ENCODE measurements at regions not wholly inside any gene's neighbourhood (a gene's known extent, or its start where the extent isn't known, plus 50 kb on each side); places are given as distances from the start of the nearest gene placed in this dataset.

GRCh38 chr10:30188556-30189237, 129.3 kb upstream of the JCAD start:
- TF ChIP-seq PATZ1 (CRISPR knock-in tag; IDR thresholded peaks at IDR 0.05; ENCODE audit: borderline replicate concordance): no peak
- no peak for TF ChIP-seq ESRRG (CRISPR knock-in tag; IDR thresholded peaks at IDR 0.05)
- TF ChIP-seq OSR1 (CRISPR knock-in tag; IDR thresholded peaks at IDR 0.05): no peak
- no peak for ATAC-seq

DNA sequence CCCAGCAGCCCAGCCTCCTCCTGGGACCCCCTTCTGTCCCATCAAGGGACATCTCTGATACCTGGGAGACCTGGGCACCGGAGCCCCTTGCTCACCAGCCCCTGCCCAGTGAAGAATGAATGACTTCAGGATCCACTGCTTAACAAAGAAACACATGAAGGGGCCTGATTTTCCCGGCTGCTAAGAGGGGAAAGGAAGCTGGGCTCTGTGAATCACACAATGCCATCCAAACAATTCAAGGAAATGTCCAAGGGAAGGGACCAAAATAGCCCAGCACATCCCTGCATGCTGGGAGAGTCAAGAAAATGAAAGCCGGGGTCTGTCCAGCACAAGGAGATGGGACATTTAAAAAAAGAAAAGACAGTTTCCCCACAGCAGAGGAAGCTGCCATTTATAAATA, 128.7 kb upstream of the JCAD start:
- no peak for ATAC-seq
- TF ChIP-seq OSR1 (CRISPR knock-in tag; IDR thresholded peaks at IDR 0.05): no peak

DNA sequence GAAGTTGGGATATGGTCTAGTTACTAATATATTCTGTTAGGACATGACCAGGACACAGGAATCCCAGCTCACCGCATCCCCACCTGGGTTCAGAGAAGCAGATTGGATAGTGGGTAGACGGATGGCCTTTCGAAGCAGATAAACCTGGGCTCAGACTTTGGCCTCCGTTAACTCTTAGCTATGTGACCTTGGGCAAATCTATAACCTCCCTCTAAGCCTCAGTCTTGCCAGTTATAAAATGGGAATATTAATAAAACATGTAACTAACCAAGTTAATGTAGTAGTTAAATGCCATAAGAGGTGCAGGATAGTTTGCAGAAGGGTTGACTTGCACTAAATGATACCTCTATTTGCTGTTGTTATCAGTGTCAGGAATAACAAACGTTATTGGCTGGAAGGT, 127.6 kb upstream of the JCAD start:
- no peak for ATAC-seq
- TF ChIP-seq ZFP3 (CRISPR knock-in tag; IDR thresholded peaks at IDR 0.05) (no peak), OSR1 (CRISPR knock-in tag; IDR thresholded peaks at IDR 0.05) (no peak), PATZ1 (CRISPR knock-in tag; IDR thresholded peaks at IDR 0.05; ENCODE audit: borderline replicate concordance) (no peak), ISL1 (CRISPR knock-in tag; IDR thresholded peaks at IDR 0.05) (no peak), TCF4 (CRISPR knock-in tag; IDR thresholded peaks at IDR 0.05; ENCODE audit: borderline replicate concordance) (no peak), ZNF70 (CRISPR knock-in tag; IDR thresholded peaks at IDR 0.05) (no peak), ARNTL (CRISPR knock-in tag; IDR thresholded peaks at IDR 0.05; ENCODE audit: borderline replicate concordance, low read depth) (no peak)
- TF ChIP-seq, protein P1, sequence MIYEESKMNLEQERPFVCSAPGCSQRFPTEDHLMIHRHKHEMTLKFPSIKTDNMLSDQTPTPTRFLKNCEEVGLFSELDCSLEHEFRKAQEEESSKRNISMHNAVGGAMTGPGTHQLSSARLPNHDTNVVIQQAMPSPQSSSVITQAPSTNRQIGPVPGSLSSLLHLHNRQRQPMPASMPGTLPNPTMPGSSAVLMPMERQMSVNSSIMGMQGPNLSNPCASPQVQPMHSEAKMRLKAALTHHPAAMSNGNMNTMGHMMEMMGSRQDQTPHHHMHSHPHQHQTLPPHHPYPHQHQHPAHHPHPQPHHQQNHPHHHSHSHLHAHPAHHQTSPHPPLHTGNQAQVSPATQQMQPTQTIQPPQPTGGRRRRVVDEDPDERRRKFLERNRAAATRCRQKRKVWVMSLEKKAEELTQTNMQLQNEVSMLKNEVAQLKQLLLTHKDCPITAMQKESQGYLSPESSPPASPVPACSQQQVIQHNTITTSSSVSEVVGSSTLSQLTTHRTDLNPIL (CRISPR knock-in tag; IDR thresholded peaks at IDR 0.05; ENCODE audit: low read depth): no peak
- TF ChIP-seq, protein P2, sequence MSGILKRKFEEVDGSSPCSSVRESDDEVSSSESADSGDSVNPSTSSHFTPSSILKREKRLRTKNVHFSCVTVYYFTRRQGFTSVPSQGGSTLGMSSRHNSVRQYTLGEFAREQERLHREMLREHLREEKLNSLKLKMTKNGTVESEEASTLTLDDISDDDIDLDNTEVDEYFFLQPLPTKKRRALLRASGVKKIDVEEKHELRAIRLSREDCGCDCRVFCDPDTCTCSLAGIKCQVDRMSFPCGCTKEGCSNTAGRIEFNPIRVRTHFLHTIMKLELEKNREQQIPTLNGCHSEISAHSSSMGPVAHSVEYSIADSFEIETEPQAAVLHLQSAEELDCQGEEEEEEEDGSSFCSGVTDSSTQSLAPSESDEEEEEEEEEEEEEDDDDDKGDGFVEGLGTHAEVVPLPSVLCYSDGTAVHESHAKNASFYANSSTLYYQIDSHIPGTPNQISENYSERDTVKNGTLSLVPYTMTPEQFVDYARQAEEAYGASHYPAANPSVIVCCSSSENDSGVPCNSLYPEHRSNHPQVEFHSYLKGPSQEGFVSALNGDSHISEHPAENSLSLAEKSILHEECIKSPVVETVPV (CRISPR knock-in tag; IDR thresholded peaks at IDR 0.05): no peak
- TF ChIP-seq, protein P3, sequence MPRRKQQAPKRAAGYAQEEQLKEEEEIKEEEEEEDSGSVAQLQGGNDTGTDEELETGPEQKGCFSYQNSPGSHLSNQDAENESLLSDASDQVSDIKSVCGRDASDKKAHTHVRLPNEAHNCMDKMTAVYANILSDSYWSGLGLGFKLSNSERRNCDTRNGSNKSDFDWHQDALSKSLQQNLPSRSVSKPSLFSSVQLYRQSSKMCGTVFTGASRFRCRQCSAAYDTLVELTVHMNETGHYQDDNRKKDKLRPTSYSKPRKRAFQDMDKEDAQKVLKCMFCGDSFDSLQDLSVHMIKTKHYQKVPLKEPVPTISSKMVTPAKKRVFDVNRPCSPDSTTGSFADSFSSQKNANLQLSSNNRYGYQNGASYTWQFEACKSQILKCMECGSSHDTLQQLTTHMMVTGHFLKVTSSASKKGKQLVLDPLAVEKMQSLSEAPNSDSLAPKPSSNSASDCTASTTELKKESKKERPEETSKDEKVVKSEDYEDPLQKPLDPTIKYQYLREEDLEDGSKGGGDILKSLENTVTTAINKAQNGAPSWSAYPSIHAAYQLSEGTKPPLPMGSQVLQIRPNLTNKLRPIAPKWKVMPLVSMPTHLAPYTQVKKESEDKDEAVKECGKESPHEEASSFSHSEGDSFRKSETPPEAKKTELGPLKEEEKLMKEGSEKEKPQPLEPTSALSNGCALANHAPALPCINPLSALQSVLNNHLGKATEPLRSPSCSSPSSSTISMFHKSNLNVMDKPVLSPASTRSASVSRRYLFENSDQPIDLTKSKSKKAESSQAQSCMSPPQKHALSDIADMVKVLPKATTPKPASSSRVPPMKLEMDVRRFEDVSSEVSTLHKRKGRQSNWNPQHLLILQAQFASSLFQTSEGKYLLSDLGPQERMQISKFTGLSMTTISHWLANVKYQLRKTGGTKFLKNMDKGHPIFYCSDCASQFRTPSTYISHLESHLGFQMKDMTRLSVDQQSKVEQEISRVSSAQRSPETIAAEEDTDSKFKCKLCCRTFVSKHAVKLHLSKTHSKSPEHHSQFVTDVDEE (CRISPR knock-in tag; IDR thresholded peaks at IDR 0.05): no peak

GRCh38 chr10:30186371-30186875, 127.0 kb upstream of the JCAD start:
- peak; percentile 3; the same call in 2 of the 3 replicates for ATAC-seq
- TF ChIP-seq ZNF8 (CRISPR knock-in tag; IDR thresholded peaks at IDR 0.05): no peak
- no peak for TF ChIP-seq GLIS3 (CRISPR knock-in tag; IDR thresholded peaks at IDR 0.05)
- no peak for TF ChIP-seq ARNTL (CRISPR knock-in tag; IDR thresholded peaks at IDR 0.05; ENCODE audit: borderline replicate concordance, low read depth)
- TF ChIP-seq, protein P3 (CRISPR knock-in tag; IDR thresholded peaks at IDR 0.05): no peak
- TF ChIP-seq, protein P1 (CRISPR knock-in tag; IDR thresholded peaks at IDR 0.05; ENCODE audit: low read depth): no peak
- no peak for TF ChIP-seq BACH2 (CRISPR knock-in tag; IDR thresholded peaks at IDR 0.05; ENCODE audit: borderline replicate concordance)
- no peak for TF ChIP-seq RARB (CRISPR knock-in tag; IDR thresholded peaks at IDR 0.05)
- no peak for TF ChIP-seq ISL1 (CRISPR knock-in tag; IDR thresholded peaks at IDR 0.05)
- no peak for TF ChIP-seq PATZ1 (CRISPR knock-in tag; IDR thresholded peaks at IDR 0.05; ENCODE audit: borderline replicate concordance)
- TF ChIP-seq CSDC2 (CRISPR knock-in tag; IDR thresholded peaks at IDR 0.05): no peak
- TF ChIP-seq ZFP3 (CRISPR knock-in tag; IDR thresholded peaks at IDR 0.05): no peak

Data from SK-N-SH treated with all-trans-retinoic acid at 6 μM for 48 hours (cell line).